ENCODE measurements at regions not wholly inside any gene's neighbourhood (a gene's known extent, or its start where the extent isn't known, plus 50 kb on each side); places are given as distances from the start of the nearest gene placed in this dataset.
A peak's percentile ranks its signal among the peaks of the same experiment; 100 is the strongest.

- H3K4me2 ChIP-seq (ENCODE audit: low read length) = no peak overlapping the region
- no peak overlapping the region for H3K9ac ChIP-seq (ENCODE audit: low read length)
Observed at GRCh38 chr10:62666275-62666674, 138.2 kb upstream of the ADO start.

GRCh38 chr10:62669341-62669740 is 135.2 kb upstream of the ADO start:
- H3K36me3 ChIP-seq (replicated peaks; ENCODE audit: low read depth, low read length) = no peaks in the 10 kb centered on the region
- no peak overlapping the region for H3K9ac ChIP-seq (ENCODE audit: low read length)
- no peak overlapping the region for H3K27ac ChIP-seq (ENCODE audit: low read length)
- TF ChIP-seq EZH2phosphoT487 (IDR thresholded peaks at IDR 0.05; ENCODE audit: low read depth) (no peak), CTCF (IDR thresholded peaks at IDR 0.05; ENCODE audit: low read depth, low read length) (no peak)
- no peak overlapping the region for H3K4me3 ChIP-seq (ENCODE audit: low read length)
- no peaks in the 10 kb centered on the region for H3K27me3 ChIP-seq (ENCODE audit: low read depth, low read length)
- H3K9me3 ChIP-seq (ENCODE audit: insufficient read depth, low read length) = no peaks in the 10 kb centered on the region
- H3K4me1 ChIP-seq (ENCODE audit: low read length) = no peaks in the 10 kb centered on the region
- no peak overlapping the region for H3K4me2 ChIP-seq (ENCODE audit: low read length)
- H2AFZ ChIP-seq (ENCODE audit: low read depth, low read length) = no peak overlapping the region
- no peaks in the 10 kb centered on the region for H4K20me1 ChIP-seq (ENCODE audit: insufficient read depth, low read length)
- no peaks in the 10 kb centered on the region for H3K79me2 ChIP-seq (ENCODE audit: low read length)

More at GRCh38 chr10:62666275-62666674, 138.2 kb upstream of the ADO start:
- Histone ChIP-seq H3K9me3 (ENCODE audit: insufficient read depth, low read length) (no peaks in the 10 kb centered on the region), H3K4me3 (ENCODE audit: low read length) (no peak overlapping the region), H3K4me1 (ENCODE audit: low read length) (no peaks in the 10 kb centered on the region), H3K79me2 (ENCODE audit: low read length) (no peaks in the 10 kb centered on the region), H3K27me3 (ENCODE audit: low read depth, low read length) (no peaks in the 10 kb centered on the region), H3K27ac (ENCODE audit: low read length) (no peak overlapping the region), H3K36me3 (replicated peaks; ENCODE audit: low read depth, low read length) (no peaks in the 10 kb centered on the region), H2AFZ (ENCODE audit: low read depth, low read length) (no peak overlapping the region), H4K20me1 (ENCODE audit: insufficient read depth, low read length) (no peaks in the 10 kb centered on the region)
- no peak for TF ChIP-seq EZH2phosphoT487 (IDR thresholded peaks at IDR 0.05; ENCODE audit: low read depth)
- no peak for TF ChIP-seq CTCF (IDR thresholded peaks at IDR 0.05; ENCODE audit: low read depth, low read length)

GRCh38 chr10:62671104-62671503 is 133.4 kb upstream of the ADO start:
- H4K20me1 ChIP-seq (ENCODE audit: insufficient read depth, low read length) = no peaks in the 10 kb centered on the region
- no peak overlapping the region for H3K27ac ChIP-seq (ENCODE audit: low read length)
- H3K9me3 ChIP-seq (ENCODE audit: insufficient read depth, low read length) = no peaks in the 10 kb centered on the region
- no peak overlapping the region for H2AFZ ChIP-seq (ENCODE audit: low read depth, low read length)
- no peaks in the 10 kb centered on the region for H3K36me3 ChIP-seq (replicated peaks; ENCODE audit: low read depth, low read length)
- H3K4me2 ChIP-seq (ENCODE audit: low read length) = no peak overlapping the region
- H3K4me3 ChIP-seq (ENCODE audit: low read length) = no peak overlapping the region
- no peaks in the 10 kb centered on the region for H3K79me2 ChIP-seq (ENCODE audit: low read length)
- TF ChIP-seq CTCF (IDR thresholded peaks at IDR 0.05; ENCODE audit: low read depth, low read length) (no peak), EZH2phosphoT487 (IDR thresholded peaks at IDR 0.05; ENCODE audit: low read depth) (no peak)
- H3K27me3 ChIP-seq (ENCODE audit: low read depth, low read length) = no peaks in the 10 kb centered on the region
- H3K4me1 ChIP-seq (ENCODE audit: low read length) = no peaks in the 10 kb centered on the region
- no peak overlapping the region for H3K9ac ChIP-seq (ENCODE audit: low read length)

- Histone ChIP-seq H3K27me3 (ENCODE audit: low read depth, low read length) (no peaks in the 10 kb centered on the region), H2AFZ (ENCODE audit: low read depth, low read length) (no peak overlapping the region), H3K9ac (ENCODE audit: low read length) (no peak overlapping the region), H3K4me2 (ENCODE audit: low read length) (peak overlapping the region; percentile 5; the same call in 1 of the 2 replicates), H4K20me1 (ENCODE audit: insufficient read depth, low read length) (no peaks in the 10 kb centered on the region), H3K4me3 (ENCODE audit: low read length) (no peak overlapping the region), H3K36me3 (replicated peaks; ENCODE audit: low read depth, low read length) (no peaks in the 10 kb centered on the region), H3K4me1 (ENCODE audit: low read length) (peaks cover 15% of the 10 kb centered on the region), H3K79me2 (ENCODE audit: low read length) (no peaks in the 10 kb centered on the region), H3K27ac (ENCODE audit: low read length) (no peak overlapping the region), H3K9me3 (ENCODE audit: insufficient read depth, low read length) (no peaks in the 10 kb centered on the region)
- TF ChIP-seq CTCF (IDR thresholded peaks at IDR 0.05; ENCODE audit: low read depth, low read length) (peak; percentile 25; the same call in 1 of the 2 replicates), EZH2phosphoT487 (IDR thresholded peaks at IDR 0.05; ENCODE audit: low read depth) (no peak)
Observed at GRCh38 chr10:62681211-62681940, 123.1 kb upstream of the ADO start.
